ENCODE measurements at regions not wholly inside any gene's neighbourhood (a gene's known extent, or its start where the extent isn't known, plus 50 kb on each side); places are given as distances from the start of the nearest gene placed in this dataset.

GRCh38 chr12:84702001-84702400 is 210.6 kb downstream of the SLC6A15 start:
- Histone ChIP-seq H3K4me3 (ENCODE audit: low read depth, low read length, poor library complexity, severe bottlenecking) (no peak overlapping the region), H2AFZ (ENCODE audit: low read length) (no peak overlapping the region), H3K27ac (ENCODE audit: low read depth, low read length, poor library complexity, severe bottlenecking) (no peak overlapping the region), H3K9me2 (ENCODE audit: low read depth, low read length) (no peaks in the 10 kb centered on the region), H3K4me2 (ENCODE audit: low read length) (no peak overlapping the region), H3K36me3 (ENCODE audit: insufficient read depth, low read length) (no peaks in the 10 kb centered on the region), H3K79me2 (ENCODE audit: insufficient read depth, low read length) (no peaks in the 10 kb centered on the region), H3K9ac (ENCODE audit: low read length) (no peak overlapping the region), H3K9me3 (ENCODE audit: low read length) (no peaks in the 10 kb centered on the region), H3K27me3 (ENCODE audit: insufficient read depth, low read length) (no peaks in the 10 kb centered on the region), H3K4me1 (ENCODE audit: insufficient read depth, low read length, severe bottlenecking) (no peaks in the 10 kb centered on the region), H3F3A (ENCODE audit: insufficient read depth, low read length) (no peaks in the 10 kb centered on the region), H4K20me1 (ENCODE audit: insufficient read depth, low read length) (no peaks in the 10 kb centered on the region)
- TF ChIP-seq, protein P1, sequence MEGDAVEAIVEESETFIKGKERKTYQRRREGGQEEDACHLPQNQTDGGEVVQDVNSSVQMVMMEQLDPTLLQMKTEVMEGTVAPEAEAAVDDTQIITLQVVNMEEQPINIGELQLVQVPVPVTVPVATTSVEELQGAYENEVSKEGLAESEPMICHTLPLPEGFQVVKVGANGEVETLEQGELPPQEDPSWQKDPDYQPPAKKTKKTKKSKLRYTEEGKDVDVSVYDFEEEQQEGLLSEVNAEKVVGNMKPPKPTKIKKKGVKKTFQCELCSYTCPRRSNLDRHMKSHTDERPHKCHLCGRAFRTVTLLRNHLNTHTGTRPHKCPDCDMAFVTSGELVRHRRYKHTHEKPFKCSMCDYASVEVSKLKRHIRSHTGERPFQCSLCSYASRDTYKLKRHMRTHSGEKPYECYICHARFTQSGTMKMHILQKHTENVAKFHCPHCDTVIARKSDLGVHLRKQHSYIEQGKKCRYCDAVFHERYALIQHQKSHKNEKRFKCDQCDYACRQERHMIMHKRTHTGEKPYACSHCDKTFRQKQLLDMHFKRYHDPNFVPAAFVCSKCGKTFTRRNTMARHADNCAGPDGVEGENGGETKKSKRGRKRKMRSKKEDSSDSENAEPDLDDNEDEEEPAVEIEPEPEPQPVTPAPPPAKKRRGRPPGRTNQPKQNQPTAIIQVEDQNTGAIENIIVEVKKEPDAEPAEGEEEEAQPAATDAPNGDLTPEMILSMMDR (IDR thresholded peaks at IDR 0.05; ENCODE audit: low read length): no peak
- no peak for TF ChIP-seq EZH2 (IDR thresholded peaks at IDR 0.05; ENCODE audit: borderline replicate concordance, low read length)

GRCh38 chr12:84701041-84701440 is 211.6 kb downstream of the SLC6A15 start:
- H2AFZ ChIP-seq (ENCODE audit: low read length): no peak overlapping the region
- TF ChIP-seq, protein P1 (IDR thresholded peaks at IDR 0.05; ENCODE audit: low read length): no peak
- no peak for TF ChIP-seq EZH2 (IDR thresholded peaks at IDR 0.05; ENCODE audit: borderline replicate concordance, low read length)

GRCh38 chr12:84698576-84699333 is 213.8 kb downstream of the SLC6A15 start:
- no peak overlapping the region for H3K4me2 ChIP-seq (ENCODE audit: low read length)
- no peak overlapping the region for H3K4me3 ChIP-seq (ENCODE audit: low read depth, low read length, poor library complexity, severe bottlenecking)
- H3K27ac ChIP-seq (ENCODE audit: low read depth, low read length, poor library complexity, severe bottlenecking): no peak overlapping the region
- no peak overlapping the region for H2AFZ ChIP-seq (ENCODE audit: low read length)
- H3K79me2 ChIP-seq (ENCODE audit: insufficient read depth, low read length): no peaks in the 10 kb centered on the region
- no peaks in the 10 kb centered on the region for H3K4me1 ChIP-seq (ENCODE audit: insufficient read depth, low read length, severe bottlenecking)
- no peak for TF ChIP-seq EZH2 (IDR thresholded peaks at IDR 0.05; ENCODE audit: borderline replicate concordance, low read length)
- TF ChIP-seq, protein P1 (IDR thresholded peaks at IDR 0.05; ENCODE audit: low read length): no peak
- no peaks in the 10 kb centered on the region for H4K20me1 ChIP-seq (ENCODE audit: insufficient read depth, low read length)
- H3K27me3 ChIP-seq (ENCODE audit: insufficient read depth, low read length): no peaks in the 10 kb centered on the region
- no peaks in the 10 kb centered on the region for H3F3A ChIP-seq (ENCODE audit: insufficient read depth, low read length)
- no peaks in the 10 kb centered on the region for H3K9me2 ChIP-seq (ENCODE audit: low read depth, low read length)
- H3K9ac ChIP-seq (ENCODE audit: low read length): no peak overlapping the region
- H3K9me3 ChIP-seq (ENCODE audit: low read length): no peaks in the 10 kb centered on the region
- no peaks in the 10 kb centered on the region for H3K36me3 ChIP-seq (ENCODE audit: insufficient read depth, low read length)

More at GRCh38 chr12:84701041-84701440, 211.6 kb downstream of the SLC6A15 start:
- Histone ChIP-seq H3K4me1 (ENCODE audit: insufficient read depth, low read length, severe bottlenecking) (no peaks in the 10 kb centered on the region), H3K4me2 (ENCODE audit: low read length) (no peak overlapping the region), H3K9me2 (ENCODE audit: low read depth, low read length) (no peaks in the 10 kb centered on the region), H3K36me3 (ENCODE audit: insufficient read depth, low read length) (no peaks in the 10 kb centered on the region), H3K4me3 (ENCODE audit: low read depth, low read length, poor library complexity, severe bottlenecking) (no peak overlapping the region), H3K9me3 (ENCODE audit: low read length) (no peaks in the 10 kb centered on the region), H3K27ac (ENCODE audit: low read depth, low read length, poor library complexity, severe bottlenecking) (no peak overlapping the region), H3K27me3 (ENCODE audit: insufficient read depth, low read length) (no peaks in the 10 kb centered on the region), H3K9ac (ENCODE audit: low read length) (no peak overlapping the region), H3K79me2 (ENCODE audit: insufficient read depth, low read length) (no peaks in the 10 kb centered on the region), H3F3A (ENCODE audit: insufficient read depth, low read length) (no peaks in the 10 kb centered on the region), H4K20me1 (ENCODE audit: insufficient read depth, low read length) (no peaks in the 10 kb centered on the region)
